GM21786 (cell line): ENCODE measurements at regions not wholly inside any gene's neighbourhood (a gene's known extent, or its start where the extent isn't known, plus 50 kb on each side); places are given as distances from the start of the nearest gene placed in this dataset.

Experiments used
- ATAC-seq: cut with Tn5 transposase; IDR thresholded peaks from one replicate; pipeline ENCODE4 v1.9.1; 2021; ENCODE audit not compliant: unreplicated experiment

DNA sequence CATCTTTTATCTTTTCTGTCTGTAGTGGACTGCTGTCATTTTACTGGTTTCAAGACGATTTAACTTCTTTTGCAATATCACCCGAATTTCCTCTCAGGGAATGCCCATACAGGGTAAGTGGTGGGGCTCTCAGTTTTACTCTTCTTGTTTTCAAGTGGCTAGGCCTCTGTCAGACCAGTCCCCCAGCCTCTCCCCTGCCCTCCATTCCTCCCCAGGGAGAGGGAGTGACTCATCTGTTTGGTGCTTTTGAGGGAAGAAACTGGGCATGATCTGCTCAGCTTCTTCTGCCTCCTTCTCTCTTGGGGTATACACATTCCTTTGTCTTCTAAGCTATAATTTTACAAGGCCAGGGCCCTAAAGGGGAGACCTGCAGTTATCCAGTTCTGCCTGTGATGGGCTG, 332.0 kb downstream of the CBLN1 start:
- ATAC-seq = no peak

DNA sequence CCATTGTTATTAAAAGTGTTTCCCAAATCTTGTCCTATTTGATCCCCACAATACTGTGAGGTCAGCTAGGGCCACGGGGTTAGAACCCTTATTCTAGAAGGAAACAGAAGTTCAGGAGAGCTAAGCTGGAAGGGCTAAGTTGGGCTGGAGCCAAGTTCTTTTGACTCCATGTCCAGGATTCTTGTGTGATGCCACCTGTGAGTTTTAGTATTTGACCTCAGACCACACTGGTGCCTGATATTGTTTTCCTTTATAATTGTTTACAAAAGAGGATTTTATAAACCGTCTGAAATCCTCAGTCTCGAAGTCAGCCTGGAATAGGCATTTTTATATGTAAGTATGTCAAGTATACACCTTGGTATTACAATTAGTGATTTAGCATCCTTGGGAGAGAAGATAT, 332.7 kb downstream of the CBLN1 start:
- ATAC-seq = no peak

DNA sequence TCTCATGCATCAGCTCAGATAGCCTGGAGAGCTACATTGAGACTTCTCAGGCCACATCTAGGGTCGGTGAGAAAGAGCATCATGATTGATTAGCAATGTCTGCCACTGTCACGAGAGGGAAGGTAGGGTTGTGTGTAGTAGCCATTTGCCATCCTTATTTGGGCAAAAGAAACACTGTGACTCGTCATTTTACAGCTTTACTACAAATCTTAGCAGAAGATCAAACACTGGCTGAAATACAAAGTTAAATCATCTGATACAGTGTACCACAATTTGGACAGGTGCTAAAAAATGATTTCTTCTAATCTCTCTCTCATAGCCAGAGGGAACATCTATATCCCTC, 334.3 kb downstream of the CBLN1 start:
- ATAC-seq = no peak

DNA sequence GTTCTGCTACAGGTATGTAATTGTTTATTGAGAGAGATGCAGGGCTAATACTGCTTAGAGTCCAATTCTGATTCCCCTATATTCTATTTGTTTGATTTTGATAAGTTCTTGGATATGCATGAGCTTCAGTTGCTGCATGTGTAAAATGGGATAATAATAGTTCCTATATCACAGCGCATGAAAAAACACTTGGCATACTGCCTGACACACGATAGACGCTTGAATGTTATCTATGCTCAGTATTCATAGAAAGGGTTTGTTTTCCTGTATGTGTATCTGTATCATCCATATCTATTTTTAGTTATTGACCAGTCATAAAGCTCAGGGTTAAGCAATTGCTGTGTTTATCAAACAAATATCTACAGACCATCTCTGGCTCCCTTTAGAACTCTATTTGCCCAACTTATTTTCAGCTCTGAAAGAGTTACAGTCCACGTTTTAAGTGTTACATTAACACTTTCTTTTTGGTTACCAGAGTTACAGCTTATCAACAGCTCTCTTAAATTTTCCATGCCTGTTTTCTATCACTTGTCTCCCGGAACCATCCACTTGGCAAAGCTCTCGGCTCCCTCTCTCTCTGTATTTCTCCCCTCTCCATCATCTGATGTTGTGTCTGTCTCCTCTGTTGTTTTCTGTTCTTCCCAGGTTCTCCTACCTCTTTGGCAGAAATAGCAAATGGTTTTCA, 334.8 kb downstream of the CBLN1 start:
- no peak for ATAC-seq

DNA sequence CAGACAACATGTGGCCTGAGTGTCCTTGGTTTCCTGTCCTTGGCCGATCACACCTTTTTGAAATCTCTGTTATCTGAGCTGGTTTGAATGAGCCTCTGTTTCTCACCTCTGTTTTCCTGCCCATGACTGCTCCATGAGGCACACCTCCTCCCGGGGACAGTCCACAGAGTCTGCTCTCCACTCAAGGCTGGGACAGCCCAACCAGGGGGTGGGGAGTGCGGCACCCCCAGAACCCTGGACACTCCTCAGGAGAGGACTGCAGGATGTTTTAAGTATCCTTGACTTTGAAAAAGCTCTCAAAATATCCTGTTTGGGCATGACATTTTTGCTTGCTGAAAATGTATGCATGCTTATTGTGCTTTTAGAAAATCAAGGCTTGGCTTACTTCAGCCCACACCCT, 333.0 kb upstream of the N4BP1 start:
- ATAC-seq = no peak

DNA sequence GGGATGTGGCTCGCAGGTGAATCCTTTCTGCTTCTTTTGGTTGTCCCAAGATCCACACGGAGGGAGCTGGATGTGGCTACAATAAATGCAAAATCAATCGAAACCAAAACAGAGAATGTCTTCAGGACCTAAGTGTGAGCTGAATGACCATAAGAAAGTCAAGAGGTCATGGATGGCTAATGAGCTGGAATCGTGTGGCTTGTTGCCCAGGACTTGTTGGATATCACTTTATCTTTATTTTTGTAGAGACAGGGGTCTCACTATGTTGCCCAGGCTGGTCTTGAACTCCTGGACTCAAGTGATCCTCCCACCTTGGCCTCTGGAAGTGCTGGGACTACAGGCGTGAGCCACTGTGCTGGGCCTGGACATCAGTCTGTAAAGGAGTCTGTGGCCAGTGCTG, 326.8 kb upstream of the N4BP1 start:
- ATAC-seq = no peak

DNA sequence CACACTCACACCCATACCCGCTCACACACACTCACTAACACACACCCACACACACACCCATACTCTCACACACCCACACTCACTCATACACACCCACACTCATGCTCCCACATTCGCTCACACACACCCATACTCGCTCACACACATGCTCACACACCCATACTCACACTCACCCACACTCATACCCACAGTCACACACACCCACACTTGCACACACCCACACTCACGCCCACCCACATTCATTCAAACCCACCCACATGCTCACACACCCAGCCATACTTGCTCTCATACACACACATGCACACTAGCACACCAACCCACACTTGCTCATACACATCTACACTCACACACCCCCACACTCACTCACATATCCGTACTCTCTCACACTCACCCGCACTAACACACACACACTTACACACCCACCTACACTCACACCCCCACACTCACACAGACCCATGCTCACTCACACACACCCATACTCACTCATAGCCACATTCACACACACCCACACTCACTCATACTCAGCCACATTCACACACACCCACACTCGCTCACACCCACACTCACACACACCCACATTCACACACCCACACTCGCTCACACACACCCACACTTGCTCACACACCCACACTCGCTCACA, 322.4 kb upstream of the N4BP1 start:
- no peak for ATAC-seq

DNA sequence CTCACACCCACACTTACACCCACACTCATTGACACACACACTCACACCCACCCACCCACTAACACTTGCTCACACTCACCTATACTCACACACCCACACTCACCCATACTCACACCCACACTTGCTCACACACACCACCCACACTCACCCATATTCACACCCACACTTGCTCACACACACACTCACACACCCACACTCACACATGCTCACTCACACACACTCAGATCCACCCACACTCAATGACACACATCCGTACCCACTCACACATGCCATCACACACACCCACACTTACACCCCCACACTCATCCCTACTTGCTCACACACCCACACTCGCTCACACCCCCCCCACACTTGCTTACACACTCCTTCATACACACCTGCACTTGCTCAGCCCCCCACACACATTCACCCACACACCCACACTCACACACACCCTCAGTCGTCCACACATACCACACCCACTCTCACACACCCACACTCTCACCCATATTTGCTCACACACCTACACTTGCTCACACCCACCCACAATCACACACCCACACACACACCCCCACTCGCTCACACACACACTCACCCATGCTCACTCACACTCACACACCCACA, 321.1 kb upstream of the N4BP1 start:
- ATAC-seq = no peak

DNA sequence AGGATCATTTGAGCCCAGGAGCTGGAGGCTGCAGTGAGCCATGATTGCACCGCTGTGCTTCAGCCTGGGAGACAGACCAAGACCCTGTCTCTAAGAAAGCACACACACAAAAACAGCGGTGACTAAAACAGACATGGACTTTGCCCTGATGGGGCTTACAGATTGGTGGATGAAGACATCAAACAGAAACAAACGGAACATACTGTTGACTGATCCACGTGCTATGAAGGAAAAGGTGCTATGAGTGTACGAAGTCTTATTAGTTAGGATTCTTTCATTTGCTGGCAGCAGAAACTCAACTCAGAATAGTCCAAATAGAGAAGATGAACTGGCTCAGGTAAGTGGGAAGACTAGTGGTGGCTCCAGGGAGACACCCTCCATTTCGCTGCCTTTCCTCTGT, 309.8 kb upstream of the N4BP1 start:
- ATAC-seq = no peak

DNA sequence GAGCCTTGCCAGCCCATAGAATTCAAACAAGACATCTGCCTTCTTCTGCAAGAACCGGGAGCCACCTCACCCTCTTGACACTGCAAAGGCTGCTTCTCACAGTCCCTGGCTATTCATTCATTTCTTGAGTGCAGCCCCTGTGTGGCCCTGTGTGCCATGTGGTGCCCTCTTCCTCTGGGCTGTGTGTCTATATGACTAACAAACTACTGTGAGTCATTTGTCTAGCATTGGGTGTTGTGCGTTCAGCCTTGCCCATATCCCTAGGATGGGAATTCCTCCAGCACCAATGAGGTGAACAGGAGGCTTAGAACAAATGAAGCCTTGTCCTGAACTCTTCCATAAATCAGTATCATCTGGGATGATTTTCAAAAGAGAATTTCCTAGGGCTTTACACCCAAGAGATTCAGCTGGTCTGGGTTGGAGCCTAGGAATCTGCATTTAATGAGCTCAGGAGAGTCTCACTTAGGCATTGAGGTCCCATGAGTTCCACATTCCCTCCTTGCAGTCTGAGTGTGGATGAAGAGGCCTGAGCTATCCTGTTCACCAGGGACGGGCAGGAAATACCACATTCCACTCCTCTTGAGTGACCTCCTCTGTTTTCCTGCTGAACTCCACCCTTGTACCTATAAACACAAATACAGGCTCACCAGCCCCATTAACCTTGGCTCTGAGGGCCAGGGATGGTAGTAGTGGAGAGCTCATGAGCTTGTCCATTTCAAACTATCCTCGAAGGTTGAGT, 308.7 kb upstream of the N4BP1 start:
- ATAC-seq = no peak

DNA sequence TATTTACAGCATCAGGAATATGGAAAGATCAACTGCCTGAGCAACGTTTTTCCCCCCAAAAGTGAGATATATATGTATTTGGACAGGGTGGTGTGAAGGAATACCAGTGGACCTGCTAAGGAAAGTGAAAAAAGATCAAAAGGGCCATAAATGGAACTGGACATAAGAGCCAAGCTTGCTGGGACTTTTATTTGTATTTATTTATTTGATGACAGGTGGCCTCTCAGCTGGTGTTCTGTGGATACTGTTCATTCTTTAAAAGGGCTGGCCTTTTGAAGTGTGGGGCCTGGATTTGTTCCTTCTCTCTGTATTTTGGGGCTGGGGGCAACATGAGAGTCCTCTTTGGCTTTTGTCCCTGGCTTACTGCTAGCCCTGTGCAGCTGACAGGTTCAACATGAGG, 306.6 kb upstream of the N4BP1 start:
- no peak for ATAC-seq

DNA sequence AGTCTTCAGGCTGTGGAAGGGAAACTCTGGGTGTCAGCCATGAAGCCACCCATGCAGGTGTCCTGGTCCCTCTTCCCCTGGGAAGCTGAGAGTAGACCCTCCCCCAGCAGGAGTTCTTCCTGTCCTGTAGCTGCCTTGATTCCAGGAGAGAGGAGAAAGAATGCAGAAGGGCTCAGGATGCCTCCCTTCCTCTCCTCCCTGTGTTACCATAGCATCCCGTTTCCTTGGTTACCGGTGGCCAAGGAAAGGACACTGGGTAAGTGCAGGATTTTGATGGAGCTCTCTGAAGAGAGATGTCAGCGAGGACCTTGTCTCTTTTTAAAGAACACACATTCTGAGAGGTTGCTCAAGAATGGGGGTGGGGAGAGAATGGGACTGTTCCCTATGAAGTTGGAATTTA, 304.1 kb upstream of the N4BP1 start:
- ATAC-seq = no peak

DNA sequence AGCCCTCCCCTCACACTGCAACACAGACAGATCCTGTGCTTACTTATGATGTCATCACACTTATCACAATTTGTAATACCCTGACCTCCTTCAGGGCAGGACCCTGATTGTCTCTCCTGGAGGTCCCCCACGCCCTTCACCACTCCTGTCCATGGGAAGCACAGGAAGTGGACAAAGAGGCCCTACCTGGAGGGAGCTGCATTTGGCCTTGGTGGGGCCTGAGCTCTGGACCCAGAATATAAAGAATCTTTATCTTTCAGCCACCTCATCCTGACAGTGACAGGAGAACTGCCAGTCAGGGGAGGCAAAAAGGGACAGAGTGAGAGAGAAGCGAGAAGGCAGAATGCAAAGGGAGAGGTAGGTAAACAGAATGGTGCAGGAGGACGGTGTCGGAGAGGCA, 303.4 kb upstream of the N4BP1 start:
- ATAC-seq = no peak

DNA sequence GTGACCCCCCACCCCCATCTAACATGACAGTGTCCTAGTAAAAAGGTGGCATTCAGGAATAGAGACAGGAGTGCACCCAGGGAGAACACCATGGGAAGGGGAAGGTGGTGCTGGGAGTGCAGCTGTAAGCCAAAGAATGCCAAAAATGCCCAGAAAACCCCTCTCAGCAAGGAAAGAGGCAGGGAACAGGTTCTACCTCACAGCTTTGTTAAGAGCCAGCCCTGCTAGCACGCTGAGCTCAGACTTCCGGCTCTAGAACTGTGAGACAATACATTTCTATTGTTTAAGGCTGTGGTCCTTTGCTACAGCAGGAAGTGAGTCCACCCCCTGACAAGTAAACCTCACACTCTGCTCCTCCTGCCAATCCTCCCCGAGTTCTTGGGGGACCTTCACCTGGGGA, 302.4 kb upstream of the N4BP1 start:
- peak; percentile 58 for ATAC-seq

DNA sequence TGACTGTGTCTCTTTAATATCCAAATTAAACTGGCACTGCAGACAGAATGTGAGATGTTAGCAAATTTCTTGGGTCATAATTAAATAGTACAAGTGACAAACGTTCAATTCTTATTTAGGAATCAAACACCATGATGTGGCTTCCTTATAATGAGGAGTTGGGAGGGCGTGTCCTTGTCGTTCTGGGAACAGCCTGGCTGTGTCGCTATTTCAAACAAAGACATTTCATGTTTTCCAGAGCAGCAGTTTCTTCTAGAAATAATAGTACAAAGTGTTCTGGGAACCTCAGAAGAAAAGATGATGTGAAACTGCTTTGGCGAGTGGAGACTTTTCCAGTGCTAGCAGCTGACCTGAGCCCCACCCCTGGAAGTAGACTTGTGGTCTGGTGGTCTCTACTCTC, 301.7 kb upstream of the N4BP1 start:
- ATAC-seq = no peak

DNA sequence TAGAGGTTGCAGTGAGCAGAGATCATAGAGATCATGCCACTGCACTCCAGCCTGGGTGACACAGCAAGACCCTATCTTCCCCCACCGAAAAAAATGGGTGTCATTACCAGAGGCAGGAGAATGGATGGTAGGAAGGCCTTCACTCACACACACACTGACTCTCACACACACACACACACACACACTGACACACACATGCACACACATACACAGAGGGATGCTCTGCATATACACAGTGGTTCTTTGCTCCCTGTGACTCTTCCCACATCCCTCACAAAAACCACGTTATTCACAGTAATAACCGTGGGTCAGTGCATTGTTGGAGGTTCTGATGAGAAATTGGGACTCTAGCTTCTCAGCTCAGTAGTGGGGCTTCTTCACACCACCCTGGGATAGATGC, 300.2 kb upstream of the N4BP1 start:
- ATAC-seq = no peak

DNA sequence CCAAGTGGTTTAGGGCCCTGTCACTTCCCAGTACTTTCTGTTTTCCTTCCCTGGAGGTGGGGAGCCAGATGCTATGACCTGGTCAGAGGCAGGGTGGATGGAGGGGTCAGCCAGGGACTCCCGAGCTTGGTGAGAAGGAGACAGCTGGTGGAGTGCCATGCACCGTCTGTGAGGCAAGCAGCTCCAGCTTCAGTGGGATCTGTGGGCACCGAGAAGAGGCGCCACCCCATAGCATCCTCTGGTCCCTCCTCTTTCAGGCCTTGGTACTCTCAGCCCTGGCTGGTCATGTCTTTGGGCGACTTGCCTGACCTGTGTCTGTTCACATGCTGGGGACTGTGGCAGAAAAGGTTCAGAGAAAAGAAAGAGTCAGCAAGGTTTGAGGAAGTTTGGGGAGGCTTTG, 299.3 kb upstream of the N4BP1 start:
- no peak for ATAC-seq

DNA sequence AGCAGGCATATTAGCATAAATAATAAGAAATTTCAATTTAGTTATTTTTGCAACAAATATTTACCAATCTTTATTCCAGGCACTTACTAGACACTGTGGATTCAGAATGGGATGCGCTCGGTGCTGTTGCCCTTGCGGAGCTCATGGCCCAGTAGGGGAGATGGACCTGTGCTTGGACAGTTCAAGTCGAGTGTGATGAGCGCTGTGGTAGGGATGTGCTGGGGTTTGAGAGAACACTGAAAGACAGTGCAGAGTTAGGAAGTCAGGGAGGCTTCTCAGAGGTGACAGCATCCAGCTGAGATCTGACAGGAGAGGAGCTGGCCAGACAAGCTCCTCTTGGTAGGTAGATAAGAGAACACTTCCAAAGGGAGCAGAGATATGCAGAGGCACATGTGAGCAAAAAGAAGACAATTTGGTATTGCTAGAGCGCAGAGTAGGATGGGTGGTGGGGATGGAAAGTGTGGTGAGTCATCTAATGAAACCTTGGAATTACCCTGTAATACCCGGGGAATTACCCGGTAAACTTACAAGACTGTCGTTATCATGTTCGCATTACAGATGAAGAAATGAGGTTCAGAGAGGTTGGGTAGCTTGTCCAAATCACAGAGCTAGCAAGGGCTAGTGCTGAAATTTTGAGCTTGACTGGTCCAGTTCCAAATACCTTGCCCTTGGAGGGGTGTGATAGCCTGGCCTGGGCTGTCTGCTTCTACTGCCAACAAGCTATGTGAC, 298.1 kb upstream of the N4BP1 start:
- ATAC-seq = no peak

DNA sequence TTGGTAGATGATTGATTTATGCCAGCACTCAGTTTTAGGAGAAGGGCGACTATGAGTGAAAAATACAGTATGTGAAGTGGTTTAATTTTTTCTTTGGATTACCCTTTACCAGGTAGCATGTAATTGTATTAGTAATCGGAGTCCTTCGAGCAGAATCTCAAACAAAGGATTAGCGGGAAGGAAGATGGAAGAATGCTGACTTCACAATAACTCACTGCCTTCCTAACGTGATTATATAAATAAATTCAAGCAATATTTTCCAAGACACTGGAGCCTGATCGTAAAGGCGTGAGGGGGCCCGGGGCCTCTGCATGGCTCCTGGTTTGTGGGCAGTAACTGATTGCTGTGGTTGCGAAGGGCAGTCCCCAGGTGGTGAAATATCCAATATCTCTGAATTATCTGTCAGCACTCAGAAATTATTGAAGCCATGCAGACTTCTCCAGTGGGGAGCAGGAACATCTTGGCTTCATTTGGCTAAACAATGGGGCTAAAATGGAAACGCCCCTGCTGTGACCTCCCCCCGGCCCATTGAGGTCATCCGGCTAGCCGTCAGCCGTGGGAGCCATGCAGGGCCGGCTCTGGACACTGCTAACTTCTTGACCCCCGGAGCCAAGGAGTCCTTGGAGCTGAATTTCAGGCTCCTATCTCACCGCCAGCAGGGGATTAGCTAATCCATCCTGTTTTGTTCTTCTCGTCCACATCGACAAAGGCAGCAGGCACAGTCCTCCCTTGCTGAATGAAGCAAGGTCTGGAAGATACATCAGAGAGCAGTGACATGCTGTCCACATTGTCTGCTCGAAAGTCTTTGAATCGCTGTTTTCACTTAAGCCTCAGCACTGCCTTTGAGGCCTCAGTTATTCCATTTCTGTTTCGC, 295.9 kb upstream of the N4BP1 start:
- ATAC-seq = no peak

DNA sequence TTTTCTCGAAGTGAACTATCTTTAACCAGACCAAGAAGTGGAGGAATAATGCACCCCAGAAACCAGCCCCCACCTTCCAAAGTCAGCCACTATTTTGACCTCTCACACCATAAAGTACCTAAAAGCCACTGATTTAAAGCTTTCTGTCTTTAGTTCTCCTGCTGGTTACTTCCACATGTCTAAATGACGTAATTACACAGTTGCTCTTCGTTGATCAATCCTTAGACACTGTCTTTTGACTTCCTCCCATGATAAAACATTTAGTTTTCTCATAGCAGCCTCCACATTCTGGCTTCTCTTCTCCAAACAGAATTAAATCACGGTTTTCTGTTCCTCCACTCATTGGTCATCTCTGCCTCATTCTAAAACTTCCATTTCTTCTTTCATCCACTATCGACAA, 294.4 kb upstream of the N4BP1 start:
- no peak for ATAC-seq

DNA sequence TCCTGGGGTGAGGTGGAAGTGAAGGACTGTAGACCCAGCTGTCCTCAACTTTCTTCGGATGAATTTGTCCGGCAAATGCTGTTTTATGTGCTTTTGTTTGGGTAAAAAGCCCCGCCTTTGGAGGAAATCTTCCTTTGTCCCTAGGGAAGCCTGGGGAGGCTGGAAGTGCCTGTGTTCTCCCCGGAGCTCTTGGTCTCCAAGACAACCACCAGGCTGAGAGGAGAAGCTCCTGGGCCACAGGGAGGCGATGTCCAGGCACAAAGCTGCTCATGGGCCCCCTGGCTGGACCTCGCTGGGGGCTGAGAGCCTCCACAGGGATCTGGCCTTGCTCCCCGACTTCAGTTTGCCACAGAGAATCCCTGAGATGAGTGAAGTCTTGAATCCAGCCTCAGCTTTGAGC, 293.1 kb upstream of the N4BP1 start:
- no peak for ATAC-seq
